HUES6 (cell line): ENCODE measurements at regions not wholly inside any gene's neighbourhood (a gene's known extent, or its start where the extent isn't known, plus 50 kb on each side); places are given as distances from the start of the nearest gene placed in this dataset.
A peak's percentile ranks its signal among the peaks of the same experiment; 100 is the strongest.
"Not testable (repeated sequence)": the region's sequence is repeated elsewhere in the genome, so short reads cannot be mapped to it uniquely, and the experiment has no call there.

Source experiments
- H3K27ac ChIP-seq: 2 replicates; pipeline ENCODE4 v1.7.0; 2013; ENCODE audit warnings: low read depth, mild to moderate bottlenecking, low read length, inconsistent platforms
- H3K27me3 ChIP-seq: 2 replicates; pipeline ENCODE4 v1.6.1; 2013; ENCODE audit warnings: low read length; ENCODE audit not compliant: control insufficient read depth, insufficient read depth
- H3K36me3 ChIP-seq: 2 replicates; pipeline ENCODE4 v1.6.1; 2013; ENCODE audit warnings: low read length; ENCODE audit not compliant: control insufficient read depth, insufficient read depth
- H3K4me1 ChIP-seq: 2 replicates; pipeline ENCODE4 v1.6.1; 2013; ENCODE audit warnings: low read length; ENCODE audit not compliant: control insufficient read depth, insufficient read depth
- H3K4me3 ChIP-seq: 2 replicates; pipeline ENCODE4 v1.5.1; 2013; ENCODE audit warnings: low read depth, low read length
- H3K9ac ChIP-seq: one replicate; pipeline ENCODE4 v1.6.1; 2013; ENCODE audit warnings: mild to moderate bottlenecking, low read length
- H3K9me3 ChIP-seq: 2 replicates; pipeline ENCODE4 v1.6.1; 2013; ENCODE audit warnings: low read depth, low read length; ENCODE audit not compliant: control insufficient read depth, insufficient read depth

- Histone ChIP-seq H3K27me3 (no peaks in the 10 kb centered on the region), H3K4me3 (no peak overlapping the region), H3K36me3 (no peaks in the 10 kb centered on the region), H3K4me1 (no peaks in the 10 kb centered on the region), H3K27ac (no peak overlapping the region), H3K9me3 (peaks cover 10% of the 10 kb centered on the region), H3K9ac (no peak overlapping the region)
Observed at GRCh38 chr18:66280470-66280869, 323.4 kb downstream of the CDH19 start.

- peak overlapping the region; percentile 24 for H3K9ac ChIP-seq
- H3K4me1 ChIP-seq: peaks cover 22% of the 10 kb centered on the region
- H3K36me3 ChIP-seq: no peaks in the 10 kb centered on the region
- no peaks in the 10 kb centered on the region for H3K27me3 ChIP-seq
- H3K27ac ChIP-seq: peak overlapping the region; percentile 93; the same call in 1 of the 2 replicates
- 0 out of 2 replicates have a peak overlapping the region, but pooled peaks have one; percentile 6 for H3K4me3 ChIP-seq
- peaks cover 45% of the 10 kb centered on the region for H3K9me3 ChIP-seq
Observed at GRCh38 chr18:66271962-66272361, 331.9 kb downstream of the CDH19 start.

GRCh38 chr18:66264130-66264529 lies 339.8 kb downstream of the CDH19 start:
- Histone ChIP-seq H3K36me3 (no peaks in the 10 kb centered on the region), H3K9me3 (peaks cover 13% of the 10 kb centered on the region), H3K27ac (no peak overlapping the region), H3K27me3 (no peaks in the 10 kb centered on the region), H3K4me3 (no peak overlapping the region), H3K9ac (no peak overlapping the region), H3K4me1 (no peaks in the 10 kb centered on the region)

- no peak overlapping the region for H3K9ac ChIP-seq
Observed at GRCh38 chr18:66254121-66254520, 349.8 kb downstream of the CDH19 start.

GRCh38 chr18:66252703-66253102 lies 351.2 kb downstream of the CDH19 start:
- H3K4me1 ChIP-seq: no peaks in the 10 kb centered on the region
- H3K36me3 ChIP-seq: no peaks in the 10 kb centered on the region
- no peaks in the 10 kb centered on the region for H3K9me3 ChIP-seq
- no peak overlapping the region for H3K9ac ChIP-seq
- H3K4me3 ChIP-seq: no peak overlapping the region
- no peak overlapping the region for H3K27ac ChIP-seq
- no peaks in the 10 kb centered on the region for H3K27me3 ChIP-seq

More at GRCh38 chr18:66254121-66254520, 349.8 kb downstream of the CDH19 start:
- Histone ChIP-seq H3K27me3 (no peaks in the 10 kb centered on the region), H3K4me3 (no peak overlapping the region), H3K9me3 (no peaks in the 10 kb centered on the region), H3K4me1 (no peaks in the 10 kb centered on the region), H3K36me3 (no peaks in the 10 kb centered on the region), H3K27ac (no peak overlapping the region)

GRCh38 chr18:66235206-66235605 lies 368.7 kb downstream of the CDH19 start:
- Histone ChIP-seq H3K27me3 (no peaks in the 10 kb centered on the region), H3K27ac (no peak overlapping the region), H3K36me3 (no peaks in the 10 kb centered on the region), H3K4me1 (no peaks in the 10 kb centered on the region), H3K9ac (no peak overlapping the region), H3K9me3 (no peaks in the 10 kb centered on the region), H3K4me3 (no peak overlapping the region)

GRCh38 chr18:66226782-66227181 lies 377.1 kb downstream of the CDH19 start:
- H3K27ac ChIP-seq: no peak overlapping the region
- no peaks in the 10 kb centered on the region for H3K9me3 ChIP-seq
- no peaks in the 10 kb centered on the region for H3K4me1 ChIP-seq
- H3K36me3 ChIP-seq: no peaks in the 10 kb centered on the region
- no peak overlapping the region for H3K9ac ChIP-seq
- H3K27me3 ChIP-seq: no peaks in the 10 kb centered on the region
- H3K4me3 ChIP-seq: no peak overlapping the region

- H3K9me3 ChIP-seq, H3K27me3 ChIP-seq, H3K27ac ChIP-seq, H3K4me3 ChIP-seq, H3K36me3 ChIP-seq, H3K4me1 ChIP-seq, H3K9ac ChIP-seq: not testable (repeated sequence)
Observed at GRCh38 chr18:66223317-66223716, 380.6 kb downstream of the CDH19 start.

- Histone ChIP-seq H3K9me3 (no peaks in the 10 kb centered on the region), H3K4me3 (no peak overlapping the region), H3K27ac (no peak overlapping the region), H3K27me3 (no peaks in the 10 kb centered on the region), H3K4me1 (no peaks in the 10 kb centered on the region), H3K36me3 (no peaks in the 10 kb centered on the region), H3K9ac (no peak overlapping the region)
Observed at GRCh38 chr18:66222174-66222573, 381.7 kb downstream of the CDH19 start.

- no peaks in the 10 kb centered on the region for H3K27me3 ChIP-seq
- H3K9me3 ChIP-seq: no peaks in the 10 kb centered on the region
- no peaks in the 10 kb centered on the region for H3K36me3 ChIP-seq
- H3K4me1 ChIP-seq: no peaks in the 10 kb centered on the region
- no peak overlapping the region for H3K9ac ChIP-seq
- no peak overlapping the region for H3K27ac ChIP-seq
- no peak overlapping the region for H3K4me3 ChIP-seq
Observed at GRCh38 chr18:66219817-66220216, 384.1 kb downstream of the CDH19 start.

- Histone ChIP-seq H3K4me3 (no peak overlapping the region), H3K4me1 (no peaks in the 10 kb centered on the region), H3K27ac (no peak overlapping the region), H3K27me3 (no peaks in the 10 kb centered on the region), H3K9ac (no peak overlapping the region), H3K36me3 (no peaks in the 10 kb centered on the region), H3K9me3 (no peaks in the 10 kb centered on the region)
Observed at GRCh38 chr18:66211749-66212148, 392.1 kb downstream of the CDH19 start.

GRCh38 chr18:66210875-66211274 lies 393.0 kb downstream of the CDH19 start:
- Histone ChIP-seq H3K36me3 (no peaks in the 10 kb centered on the region), H3K27ac (no peak overlapping the region), H3K27me3 (no peaks in the 10 kb centered on the region), H3K9ac (no peak overlapping the region), H3K4me3 (no peak overlapping the region), H3K4me1 (no peaks in the 10 kb centered on the region), H3K9me3 (no peaks in the 10 kb centered on the region)
